ENCODE measurements at regions not wholly inside any gene's neighbourhood (a gene's known extent, or its start where the extent isn't known, plus 50 kb on each side); places are given as distances from the start of the nearest gene placed in this dataset.

- intact Hi-C loops (cut with micrococcal nuclease; ENCODE audit: unreplicated experiment), result no loop called here
- H3F3A ChIP-seq (ENCODE audit: insufficient read depth, low read depth), result no peaks in the 10 kb centered on the region
- no peak overlapping the region for H3K4me2 ChIP-seq
- no peak for DNase-seq
- H3K4me1 ChIP-seq (replicated peaks; ENCODE audit: insufficient read depth), result no peaks in the 10 kb centered on the region
- no peaks in the 10 kb centered on the region for H3K9me3 ChIP-seq (ENCODE audit: insufficient read depth, low read depth)
- no peak overlapping the region for H3K27ac ChIP-seq
- H3K36me3 ChIP-seq (ENCODE audit: low read depth), result no peaks in the 10 kb centered on the region
- no peaks in the 10 kb centered on the region for H3K79me2 ChIP-seq (ENCODE audit: low read depth)
- ChIA-PET POLR2A (ENCODE audit: unreplicated experiment) (no interaction called here), CTCF (no interaction called here)
- no peak overlapping the region for H2AFZ ChIP-seq
- no peak overlapping the region for H3K4me3 ChIP-seq
- H3K9me2 ChIP-seq (ENCODE audit: insufficient read depth), result no peaks in the 10 kb centered on the region
- no peaks in the 10 kb centered on the region for H3K27me3 ChIP-seq (ENCODE audit: insufficient read depth, low read depth)
- no peaks in the 10 kb centered on the region for H4K20me1 ChIP-seq (ENCODE audit: insufficient read depth)
- TF ChIP-seq EZH2 (IDR thresholded peaks at IDR 0.05; ENCODE audit: low read depth), result no peak
- TF ChIP-seq, protein P1, sequence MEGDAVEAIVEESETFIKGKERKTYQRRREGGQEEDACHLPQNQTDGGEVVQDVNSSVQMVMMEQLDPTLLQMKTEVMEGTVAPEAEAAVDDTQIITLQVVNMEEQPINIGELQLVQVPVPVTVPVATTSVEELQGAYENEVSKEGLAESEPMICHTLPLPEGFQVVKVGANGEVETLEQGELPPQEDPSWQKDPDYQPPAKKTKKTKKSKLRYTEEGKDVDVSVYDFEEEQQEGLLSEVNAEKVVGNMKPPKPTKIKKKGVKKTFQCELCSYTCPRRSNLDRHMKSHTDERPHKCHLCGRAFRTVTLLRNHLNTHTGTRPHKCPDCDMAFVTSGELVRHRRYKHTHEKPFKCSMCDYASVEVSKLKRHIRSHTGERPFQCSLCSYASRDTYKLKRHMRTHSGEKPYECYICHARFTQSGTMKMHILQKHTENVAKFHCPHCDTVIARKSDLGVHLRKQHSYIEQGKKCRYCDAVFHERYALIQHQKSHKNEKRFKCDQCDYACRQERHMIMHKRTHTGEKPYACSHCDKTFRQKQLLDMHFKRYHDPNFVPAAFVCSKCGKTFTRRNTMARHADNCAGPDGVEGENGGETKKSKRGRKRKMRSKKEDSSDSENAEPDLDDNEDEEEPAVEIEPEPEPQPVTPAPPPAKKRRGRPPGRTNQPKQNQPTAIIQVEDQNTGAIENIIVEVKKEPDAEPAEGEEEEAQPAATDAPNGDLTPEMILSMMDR (conservative IDR thresholded peaks at IDR 0.05), result no peak
- no TSS peak for BruUV-seq (replicated peaks)
These were observed 809.2 kb downstream of the NXPH1 start for GRCh38 chr7:9242636-9243035.

DNA sequence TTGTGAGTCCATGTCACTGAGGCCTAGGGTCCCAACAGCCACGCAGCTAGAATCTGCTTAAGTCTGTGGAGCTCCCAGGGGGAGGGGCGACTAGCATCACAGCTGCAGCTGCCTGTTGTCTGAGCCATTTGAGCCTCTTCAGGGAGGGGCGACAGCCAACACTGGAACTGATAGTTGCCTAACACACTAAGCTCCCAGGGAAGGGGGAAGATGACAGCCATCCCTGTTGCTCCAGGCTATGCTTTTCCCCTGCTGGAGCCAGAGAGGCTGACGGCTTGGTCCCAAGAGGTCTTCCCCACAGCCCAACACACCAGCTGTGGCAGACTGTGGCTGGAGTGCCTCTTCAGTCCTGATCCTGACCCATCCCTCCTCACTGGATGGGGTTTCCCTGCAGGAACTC lies 817.5 kb downstream of the NXPH1 start:
- H3K27ac ChIP-seq, result no peak overlapping the region
- H3K9me2 ChIP-seq (ENCODE audit: insufficient read depth), result no peaks in the 10 kb centered on the region
- H2AFZ ChIP-seq, result no peak overlapping the region
- no peak for DNase-seq
- H3K9me3 ChIP-seq (ENCODE audit: insufficient read depth, low read depth), result no peaks in the 10 kb centered on the region
- TF ChIP-seq, protein P1 (conservative IDR thresholded peaks at IDR 0.05), result no peak
- H3K36me3 ChIP-seq (ENCODE audit: low read depth), result no peaks in the 10 kb centered on the region
- H3K4me1 ChIP-seq (replicated peaks; ENCODE audit: insufficient read depth), result no peaks in the 10 kb centered on the region
- H3K27me3 ChIP-seq (ENCODE audit: insufficient read depth, low read depth), result no peaks in the 10 kb centered on the region
- no peaks in the 10 kb centered on the region for H4K20me1 ChIP-seq (ENCODE audit: insufficient read depth)
- intact Hi-C loops (cut with micrococcal nuclease; ENCODE audit: unreplicated experiment), result no loop called here
- H3F3A ChIP-seq (ENCODE audit: insufficient read depth, low read depth), result no peaks in the 10 kb centered on the region
- CTCF ChIA-PET, result no interaction called here
- no peak overlapping the region for H3K4me2 ChIP-seq
- POLR2A ChIA-PET (ENCODE audit: unreplicated experiment), result no interaction called here
- no peaks in the 10 kb centered on the region for H3K79me2 ChIP-seq (ENCODE audit: low read depth)
- H3K4me3 ChIP-seq, result no peak overlapping the region
- no TSS peak for BruUV-seq (replicated peaks)

DNA sequence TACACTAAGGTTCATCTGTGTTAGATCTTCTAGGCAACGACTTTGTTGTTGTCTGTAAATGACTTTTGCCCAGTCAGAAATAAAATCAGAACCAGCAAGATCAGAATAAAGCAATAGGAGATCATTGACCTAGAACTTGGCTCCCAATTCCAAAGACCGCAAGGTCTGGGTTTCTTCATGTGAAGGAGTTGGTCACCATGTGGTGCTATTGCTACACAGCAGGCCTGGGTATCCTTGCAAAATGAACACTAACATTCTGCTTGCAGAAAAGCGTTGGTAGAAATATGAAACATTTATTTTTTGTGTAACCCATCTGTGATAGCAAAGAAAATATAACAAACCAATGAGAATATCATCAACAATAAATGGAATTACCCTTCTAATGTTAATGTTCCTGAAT lies 831.0 kb downstream of the NXPH1 start:
- H3K9me3 ChIP-seq (ENCODE audit: insufficient read depth, low read depth), result no peaks in the 10 kb centered on the region
- H3K79me2 ChIP-seq (ENCODE audit: low read depth), result no peaks in the 10 kb centered on the region
- no TSS peak for BruUV-seq (replicated peaks)
- H3K36me3 ChIP-seq (ENCODE audit: low read depth), result no peaks in the 10 kb centered on the region
- POLR2A ChIA-PET (ENCODE audit: unreplicated experiment), result no interaction called here
- no peaks in the 10 kb centered on the region for H3K27me3 ChIP-seq (ENCODE audit: insufficient read depth, low read depth)
- no peak overlapping the region for H2AFZ ChIP-seq
- no peaks in the 10 kb centered on the region for H4K20me1 ChIP-seq (ENCODE audit: insufficient read depth)
- CTCF ChIA-PET, result no interaction called here
- no peak for DNase-seq
- intact Hi-C loops (cut with micrococcal nuclease; ENCODE audit: unreplicated experiment), result no loop called here
- H3K9me2 ChIP-seq (ENCODE audit: insufficient read depth), result no peaks in the 10 kb centered on the region; the same call in 1 of the 2 replicates
- no peak overlapping the region for H3K27ac ChIP-seq
- H3K4me2 ChIP-seq, result no peak overlapping the region
- H3F3A ChIP-seq (ENCODE audit: insufficient read depth, low read depth), result no peaks in the 10 kb centered on the region
- H3K4me1 ChIP-seq (replicated peaks; ENCODE audit: insufficient read depth), result no peaks in the 10 kb centered on the region
- H3K4me3 ChIP-seq, result no peak overlapping the region
- TF ChIP-seq EZH2 (IDR thresholded peaks at IDR 0.05; ENCODE audit: low read depth), result no peak
- TF ChIP-seq, protein P1 (conservative IDR thresholded peaks at IDR 0.05), result no peak
